GM13976 (cell line): ENCODE measurements at regions not wholly inside any gene's neighbourhood (a gene's known extent, or its start where the extent isn't known, plus 50 kb on each side); places are given as distances from the start of the nearest gene placed in this dataset.

Experiments used
- DNase-seq: peaks from one replicate; pipeline ENCODE4 v3.0.0; 2012; ENCODE audit warnings: low spot score
- CTCF ChIP-seq: IDR thresholded peaks from 2 replicates; pipeline ENCODE4 v1.5.1; 2012; ENCODE audit warnings: borderline replicate concordance, mild to moderate bottlenecking; ENCODE audit not compliant: insufficient read depth; ENCODE audit errors: extremely low read depth, missing control alignments, control extremely low read depth
- in situ Hi-C: fragments of 300-500 bp; cut with MboI; formaldehyde crosslinking; loops from one replicate; pipeline ENCODE4 v1.12.0; 2022; ENCODE audit warnings: low sequenced_read_pairs, mixed read lengths, inconsistent platforms; ENCODE audit not compliant: unreplicated experiment

GRCh38 chr10:3264161-3264761, 91.7 kb upstream of the PITRM1 start:
- in situ Hi-C loops = no loop called here

GRCh38 chr10:3263747-3264146, 91.2 kb upstream of the PITRM1 start:
- in situ Hi-C loops = no loop called here
- no peak for DNase-seq
- TF ChIP-seq CTCF = no peak

More at GRCh38 chr10:3264161-3264761, 91.7 kb upstream of the PITRM1 start:
- TF ChIP-seq CTCF = no peak
- DNase-seq = no peak

- DNase-seq = no peak
- no peak for TF ChIP-seq CTCF
- in situ Hi-C loops = no loop called here
Observed at GRCh38 chr10:3263082-3263481, 90.5 kb upstream of the PITRM1 start.

GRCh38 chr10:3261921-3262320, 89.3 kb upstream of the PITRM1 start:
- in situ Hi-C loops = no loop called here
- DNase-seq = no peak
- no peak for TF ChIP-seq CTCF

- TF ChIP-seq CTCF = no peak
- no peak for DNase-seq
- in situ Hi-C loops = no loop called here
Observed at GRCh38 chr10:3260066-3260834, 87.7 kb upstream of the PITRM1 start.

GRCh38 chr10:3259499-3259898, 86.9 kb upstream of the PITRM1 start:
- no peak for DNase-seq
- in situ Hi-C loops = no loop called here
- TF ChIP-seq CTCF = no peak
